ENCODE measurements at regions not wholly inside any gene's neighbourhood (a gene's known extent, or its start where the extent isn't known, plus 50 kb on each side); places are given as distances from the start of the nearest gene placed in this dataset.

GRCh38 chr1:185512442-185512841 is 195.4 kb upstream of the IVNS1ABP start:
- no peak for DNase-seq (ENCODE audit: low read depth)

DNA sequence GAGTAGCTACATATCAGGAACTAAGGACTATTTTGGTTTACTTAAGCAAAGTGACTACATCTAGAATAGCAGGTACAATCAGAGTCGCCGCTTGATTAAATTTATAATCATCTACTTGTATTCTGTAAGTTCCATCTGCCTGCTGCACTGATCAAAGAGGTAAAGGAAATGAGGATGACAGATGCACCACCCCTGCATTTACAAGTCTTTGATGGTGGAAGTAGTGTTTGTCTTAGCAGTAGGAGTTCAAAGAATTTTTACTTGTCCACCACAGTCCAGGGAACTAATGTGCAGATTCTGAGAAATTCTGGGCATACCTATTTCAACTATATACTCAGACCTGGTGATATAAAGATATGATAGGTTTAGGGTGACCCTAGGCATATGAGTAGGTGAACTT is 184.1 kb upstream of the IVNS1ABP start:
- DNase-seq (ENCODE audit: low read depth), result no peak

DNA sequence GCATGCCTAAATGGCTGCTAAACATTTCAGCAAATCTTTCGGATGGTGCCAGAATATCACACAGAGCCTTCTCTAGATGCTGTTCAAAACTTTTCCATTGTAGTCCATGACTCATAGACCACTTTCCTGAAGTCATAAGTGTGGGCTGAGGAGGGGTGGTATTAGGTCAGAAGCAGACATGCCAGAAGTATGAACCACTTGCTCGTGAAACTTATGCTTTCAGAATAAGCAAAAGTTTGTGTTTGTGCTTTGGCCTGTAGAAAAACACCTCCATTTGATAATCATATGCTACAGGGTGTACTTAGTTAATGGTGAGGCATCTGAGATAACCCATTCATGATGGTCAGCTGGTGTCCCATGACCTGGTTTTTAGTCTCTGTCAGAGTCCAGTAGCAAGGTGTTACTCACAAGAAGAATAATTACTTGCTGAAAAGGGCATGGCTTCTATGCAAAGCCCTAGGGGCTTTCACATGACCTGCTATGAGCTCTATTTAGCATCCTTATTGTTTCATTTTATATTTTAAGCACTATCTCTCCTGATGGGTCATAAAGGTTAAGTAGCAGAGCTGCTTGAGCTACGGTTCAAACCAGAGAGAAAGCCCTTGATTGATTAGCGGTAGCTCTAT is 183.1 kb upstream of the IVNS1ABP start:
- DNase-seq (ENCODE audit: low read depth), result peak; percentile 73

DNA sequence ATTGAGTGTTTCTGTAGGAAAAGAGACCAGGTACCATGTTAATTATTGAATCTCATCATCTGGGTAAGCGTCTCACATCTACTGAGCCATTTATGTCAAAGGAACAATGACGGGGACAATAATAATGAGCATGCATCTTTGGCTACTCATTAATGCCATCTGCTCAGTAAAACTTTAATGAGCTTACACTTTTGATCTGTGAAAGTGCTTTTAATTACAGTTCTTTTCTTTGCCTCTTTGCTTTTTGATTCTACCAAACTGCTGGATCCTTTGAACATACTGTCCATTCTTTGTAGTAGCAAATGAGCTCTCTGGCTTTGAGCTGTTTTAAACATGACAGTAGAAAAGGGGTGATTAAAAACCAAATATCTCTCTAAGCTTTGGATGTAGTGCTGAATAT is 181.2 kb upstream of the IVNS1ABP start:
- DNase-seq (ENCODE audit: low read depth), result no peak

DNA sequence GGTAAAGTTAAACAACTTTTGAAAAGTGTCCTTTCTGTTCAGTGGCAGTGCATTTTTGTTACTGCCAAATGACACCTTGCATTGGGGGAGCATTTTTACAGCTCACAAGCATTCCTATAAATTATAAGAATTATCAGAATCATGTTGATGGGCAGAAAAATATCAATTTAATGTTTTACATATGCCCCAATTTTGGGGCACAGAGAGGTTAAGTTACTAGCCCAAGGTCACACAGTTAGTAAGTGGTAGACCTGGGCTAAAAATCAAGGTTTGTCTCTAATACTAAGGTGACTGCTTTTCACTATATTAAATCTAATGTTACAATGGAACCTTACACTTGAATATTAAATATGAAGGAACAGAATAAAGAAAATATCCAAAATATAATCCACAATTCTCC is 180.1 kb upstream of the IVNS1ABP start:
- no peak for DNase-seq (ENCODE audit: low read depth)

DNA sequence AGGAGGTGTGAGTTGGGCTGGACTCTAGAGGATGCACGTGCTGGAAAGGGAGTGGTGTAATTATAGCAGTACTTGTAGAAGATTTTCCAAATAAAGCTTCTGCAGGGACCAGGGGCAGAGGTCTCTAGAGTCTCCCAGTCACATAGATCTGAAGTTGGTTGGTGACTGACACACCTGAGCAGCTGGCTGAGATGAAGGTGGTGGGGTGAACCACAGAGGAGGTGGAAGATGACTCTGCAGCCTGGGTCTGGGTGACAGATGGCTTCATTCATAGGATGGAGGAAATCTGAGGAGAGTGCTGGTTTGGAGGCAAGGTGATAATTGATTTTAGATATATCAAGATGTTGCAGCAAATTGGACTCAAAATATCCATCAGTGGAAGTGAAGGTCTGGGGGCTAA is 178.9 kb upstream of the IVNS1ABP start:
- DNase-seq (ENCODE audit: low read depth), result no peak

DNA sequence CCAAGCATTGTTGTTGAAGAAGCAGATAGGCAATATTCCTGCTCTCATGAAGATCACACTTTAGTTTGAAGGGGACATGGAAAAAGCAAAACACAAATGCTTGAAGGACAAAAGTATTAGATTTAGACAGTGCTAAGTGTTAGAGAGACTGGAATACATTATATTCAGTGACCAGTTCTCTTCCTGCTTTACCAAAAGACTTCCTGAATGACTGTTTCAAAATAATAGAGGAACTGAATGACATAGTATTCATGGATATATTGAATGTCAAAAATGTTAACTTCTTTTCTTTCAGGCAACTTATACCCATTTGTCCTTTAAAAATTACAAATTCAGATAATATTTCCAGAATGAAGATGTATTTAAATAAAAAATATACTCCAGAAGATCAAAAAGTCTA is 178.0 kb upstream of the IVNS1ABP start:
- no peak for DNase-seq (ENCODE audit: low read depth)

DNA sequence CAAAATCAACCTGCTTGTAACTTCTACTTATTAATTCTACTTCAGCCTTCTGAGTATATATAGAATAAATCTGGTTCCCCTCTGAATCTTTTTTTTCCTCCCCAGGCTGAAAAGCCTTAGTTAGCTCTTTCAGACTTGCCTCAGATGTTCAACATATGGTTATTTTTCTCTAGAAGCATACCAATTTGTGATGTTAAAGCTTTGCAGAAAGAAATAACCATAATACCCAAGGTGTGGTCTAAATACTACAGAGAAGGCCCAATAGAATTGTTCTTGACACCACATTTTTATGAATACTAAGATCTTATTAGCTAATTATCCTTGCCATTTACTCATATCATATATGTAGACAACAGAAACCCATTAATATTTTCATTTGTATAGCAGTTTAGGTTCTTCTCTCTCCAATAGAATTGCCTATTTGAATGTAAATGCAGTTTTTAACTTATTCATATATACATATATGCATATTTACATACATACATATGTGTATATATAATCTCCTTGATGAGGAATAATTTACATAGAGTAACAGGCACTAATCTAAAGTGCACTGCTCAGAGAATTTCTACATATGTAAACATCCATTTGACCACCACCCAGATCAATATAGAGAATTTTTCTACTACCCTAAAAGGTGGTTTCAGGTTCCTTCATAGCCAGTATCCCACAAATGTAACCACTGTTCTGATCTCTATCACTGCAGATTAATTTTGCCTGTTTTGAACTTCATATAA is 175.2 kb upstream of the IVNS1ABP start:
- no peak for DNase-seq (ENCODE audit: low read depth)

DNA sequence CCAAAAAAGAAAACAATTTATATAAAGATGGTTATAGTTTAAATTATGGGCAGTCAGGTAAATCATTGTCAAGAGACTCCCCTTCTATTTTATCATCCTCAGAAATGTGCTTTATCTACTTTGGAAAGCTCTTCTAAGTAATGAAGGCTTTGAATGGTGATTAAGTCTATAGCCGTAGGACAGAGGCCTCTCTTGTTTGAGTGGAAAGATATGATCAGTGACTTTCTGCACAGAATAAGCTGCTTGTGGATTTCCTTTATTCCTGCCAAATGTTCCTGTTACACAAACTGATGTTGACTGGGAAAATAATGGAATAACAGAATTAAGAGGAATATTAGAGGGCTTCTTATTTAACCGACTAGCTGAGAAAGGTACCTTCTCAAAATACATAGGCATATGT is 174.6 kb upstream of the IVNS1ABP start:
- DNase-seq (ENCODE audit: low read depth), result no peak

DNA sequence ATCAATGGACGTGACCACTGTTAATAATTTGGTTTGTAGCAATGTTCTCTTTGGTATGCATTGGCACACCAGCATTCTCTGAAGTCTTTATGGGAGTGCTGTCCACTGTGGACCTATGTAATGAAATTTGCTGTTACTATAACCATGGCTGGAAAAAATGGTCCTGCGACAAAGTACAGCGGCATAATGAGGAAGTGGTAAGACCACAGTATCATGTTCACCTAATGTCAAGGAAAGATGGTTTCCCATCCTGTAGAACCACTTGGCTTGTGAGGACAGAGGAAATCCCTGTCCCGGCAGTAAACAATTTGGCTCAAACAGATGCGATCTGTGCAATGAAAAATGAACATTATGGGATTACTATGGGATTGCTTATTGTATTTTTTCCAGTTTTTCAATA is 173.9 kb upstream of the IVNS1ABP start:
- no peak for DNase-seq (ENCODE audit: low read depth)

GRCh38 chr1:185489406-185489805 is 172.4 kb upstream of the IVNS1ABP start:
- DNase-seq (ENCODE audit: low read depth), result no peak

DNA sequence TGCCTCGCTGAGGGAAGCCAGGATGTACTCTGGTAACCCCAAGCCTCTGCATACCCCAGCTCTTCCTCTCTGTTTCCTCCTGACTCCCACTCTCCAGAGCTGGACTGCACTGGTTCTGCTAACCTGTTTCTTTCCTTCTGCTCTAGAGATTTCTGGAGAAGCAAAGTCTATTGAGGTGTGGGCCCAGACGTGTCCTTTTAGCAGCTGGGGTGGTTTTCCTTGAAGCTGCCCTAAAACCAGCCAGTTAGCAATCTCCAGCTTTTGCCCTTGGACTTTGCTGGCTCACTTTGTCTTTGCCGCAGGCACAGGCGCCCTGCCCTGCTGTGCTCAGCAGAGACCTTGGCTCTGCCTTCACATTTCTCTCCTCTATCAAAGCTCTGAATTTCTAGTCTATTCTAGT is 171.8 kb upstream of the IVNS1ABP start:
- no peak for DNase-seq (ENCODE audit: low read depth)

DNA sequence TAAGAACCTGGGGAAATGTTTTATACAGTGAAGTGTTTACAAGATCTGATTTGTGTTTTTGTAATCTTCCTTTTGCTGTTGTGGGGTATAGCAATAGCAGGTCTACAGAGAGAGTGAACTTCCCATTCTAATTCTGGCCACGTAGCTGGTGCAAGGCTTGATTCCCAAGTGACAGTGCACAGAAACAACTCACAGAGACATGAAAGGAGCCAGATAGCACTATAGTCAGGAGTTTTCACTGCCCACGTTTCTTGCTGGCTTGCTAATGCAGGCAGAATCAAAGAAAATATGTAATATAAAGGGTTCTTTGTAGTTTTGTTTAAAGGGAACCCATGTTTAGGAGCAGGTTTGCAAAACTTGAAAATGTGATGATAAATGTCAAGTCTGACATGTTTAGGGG is 170.9 kb upstream of the IVNS1ABP start:
- no peak for DNase-seq (ENCODE audit: low read depth)

DNA sequence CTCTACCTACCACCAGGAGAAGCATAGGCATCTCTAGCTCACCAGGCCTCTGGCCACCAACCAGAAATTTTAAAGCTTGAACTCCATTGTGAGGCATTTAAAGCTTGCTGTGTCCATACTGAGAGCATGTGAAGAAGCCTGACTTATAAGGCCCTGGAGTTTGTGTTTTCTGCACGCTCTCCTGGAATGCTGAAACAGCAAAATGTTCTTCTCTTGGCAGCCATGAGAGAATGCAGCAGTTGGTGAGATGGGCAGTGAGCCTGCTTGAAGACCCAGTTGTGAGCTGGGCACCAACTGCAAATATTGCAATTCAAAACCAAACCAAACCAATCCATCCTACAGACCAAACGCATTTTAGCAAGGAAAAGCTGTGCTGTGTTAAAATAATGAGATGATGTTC is 170.0 kb upstream of the IVNS1ABP start:
- DNase-seq (ENCODE audit: low read depth), result no peak

DNA sequence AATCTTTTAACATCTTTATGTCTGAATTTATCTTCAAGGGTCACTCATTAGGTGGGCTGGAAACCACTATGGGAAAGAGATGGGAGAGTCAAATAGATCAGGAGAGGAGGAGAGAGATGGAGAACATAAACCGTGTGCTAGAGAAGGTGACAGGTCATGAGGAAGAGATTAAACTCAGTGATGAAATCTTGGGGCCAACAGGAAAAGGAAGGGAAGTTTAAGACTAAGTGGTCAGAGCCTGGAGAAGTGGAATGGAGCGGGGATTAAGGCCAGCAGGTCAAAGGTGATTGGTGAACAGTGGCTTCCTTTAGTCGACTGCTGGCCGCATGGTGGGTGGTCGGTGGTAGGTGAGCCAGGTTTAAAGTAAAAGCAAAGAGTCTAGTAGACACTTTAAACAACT is 169.3 kb upstream of the IVNS1ABP start:
- no peak for DNase-seq (ENCODE audit: low read depth)

DNA sequence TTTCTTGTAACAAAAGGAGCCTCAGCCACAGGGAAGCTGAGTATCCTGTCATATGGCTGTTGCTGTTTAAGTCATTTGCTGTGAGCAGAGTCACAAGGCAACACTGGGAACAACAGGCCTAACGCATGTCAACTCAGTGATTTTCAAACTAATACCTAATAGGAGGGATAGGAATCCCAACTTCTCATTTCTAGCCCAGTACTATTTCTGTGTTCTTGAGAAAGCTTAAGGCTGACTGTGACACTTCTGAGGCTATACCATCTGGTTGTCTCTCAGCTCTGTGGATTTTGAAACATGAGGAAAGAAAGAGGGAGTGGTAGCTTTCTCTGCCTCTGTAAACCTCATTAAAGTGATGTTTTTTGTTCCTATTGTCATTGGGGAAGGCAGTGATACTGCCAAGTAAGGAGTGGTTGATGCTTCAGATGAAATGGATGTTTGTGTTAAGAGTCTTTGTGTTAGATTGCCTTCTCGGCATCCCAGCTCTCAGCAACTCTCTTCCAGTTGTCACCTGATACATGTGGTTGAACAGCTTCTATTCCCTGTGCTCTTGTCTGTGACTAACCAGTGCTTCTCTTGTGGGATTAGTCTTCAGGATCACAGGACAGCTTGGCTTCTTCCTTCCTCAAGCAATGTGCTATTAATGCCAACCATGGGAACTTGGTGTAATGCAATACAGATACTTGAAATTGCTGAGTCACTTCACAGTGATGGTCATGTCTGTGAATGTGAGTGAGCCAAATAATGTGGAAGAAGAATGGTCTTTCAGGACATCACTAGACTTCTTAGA is 166.8 kb upstream of the IVNS1ABP start:
- peak; percentile 78 for DNase-seq (ENCODE audit: low read depth)

GRCh38 chr1:185483217-185483616 is 166.2 kb upstream of the IVNS1ABP start:
- no peak for DNase-seq (ENCODE audit: low read depth)

- DNase-seq (ENCODE audit: low read depth), result no peak
Measured at GRCh38 chr1:185480545-185480944, 163.5 kb upstream of the IVNS1ABP start.

DNA sequence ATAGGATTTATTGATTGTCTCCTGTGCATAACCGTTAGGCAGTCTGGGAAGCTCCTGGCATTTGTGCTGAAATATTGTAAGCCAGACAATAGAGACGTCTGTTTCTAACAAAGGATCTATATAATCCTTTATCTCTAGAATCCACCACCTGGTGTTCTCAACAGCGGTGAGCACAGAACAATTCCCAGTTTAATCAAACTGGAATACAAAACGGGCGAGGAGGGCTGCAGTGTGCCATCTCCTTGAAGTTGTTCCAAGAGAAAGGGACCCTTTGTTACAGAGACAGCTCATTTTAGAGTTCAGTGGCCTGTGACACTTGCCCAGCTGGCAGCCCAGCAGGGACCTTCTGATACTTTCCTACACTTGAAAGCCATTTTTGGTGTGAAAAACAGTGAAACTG is 162.8 kb upstream of the IVNS1ABP start:
- no peak for DNase-seq (ENCODE audit: low read depth)

GRCh38 chr1:185478877-185479276 is 161.8 kb upstream of the IVNS1ABP start:
- DNase-seq (ENCODE audit: low read depth), result no peak

DNA sequence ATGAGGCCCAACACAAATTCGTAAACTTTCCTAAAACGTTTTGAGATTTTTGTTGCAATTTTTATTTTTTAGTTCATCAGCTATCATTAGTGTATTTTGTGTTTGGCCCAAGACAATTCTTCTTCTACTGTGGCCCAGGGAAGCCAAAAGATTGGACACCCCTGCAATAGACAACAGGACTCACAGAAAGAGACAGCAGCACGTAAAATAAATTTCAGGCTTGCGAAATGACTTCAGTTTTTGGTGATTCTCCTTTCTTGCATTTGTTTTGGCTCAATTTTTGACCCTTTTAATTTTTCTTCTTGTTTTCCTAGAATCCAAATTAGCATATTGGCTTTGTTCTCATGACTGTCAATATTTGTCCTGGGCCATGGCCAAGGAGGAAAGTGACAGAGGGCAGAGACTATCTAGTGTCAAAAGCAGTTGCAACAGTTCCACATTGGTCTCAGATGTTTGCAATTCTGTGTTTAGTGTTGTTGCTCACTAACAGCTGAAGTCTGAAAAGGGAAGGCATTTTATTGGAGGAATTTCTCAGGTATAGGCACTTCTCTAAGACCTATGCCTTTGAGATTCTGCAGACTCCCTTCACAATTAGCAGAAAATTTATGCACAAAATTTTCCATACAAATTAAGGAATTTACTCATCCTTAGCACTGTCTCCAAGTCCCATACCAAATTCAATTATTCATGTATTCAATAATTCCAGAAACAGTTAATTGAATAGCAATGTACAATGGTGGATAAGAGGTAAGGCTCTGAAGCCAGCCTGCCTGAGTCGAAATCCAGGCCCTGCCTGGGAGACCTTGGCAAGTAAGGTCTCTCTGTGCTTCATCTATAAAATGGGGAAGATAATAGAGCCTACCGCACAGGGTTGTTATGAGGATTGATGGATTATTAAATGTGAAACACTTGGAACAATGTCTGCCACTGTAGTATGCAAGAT is 160.9 kb upstream of the IVNS1ABP start:
- DNase-seq (ENCODE audit: low read depth), result no peak

Data from Daoy (cell line).